Retinal pigment epithelial cell (primary cell): ENCODE measurements at regions not wholly inside any gene's neighbourhood (a gene's known extent, or its start where the extent isn't known, plus 50 kb on each side); places are given as distances from the start of the nearest gene placed in this dataset.

ENCODE experiments used
- DNase-seq: peaks from one replicate; pipeline ENCODE4 v3.0.0-alpha.2; 2010; ENCODE audit warnings: low read depth
- H3K4me3 ChIP-seq: 2 replicates; pipeline ENCODE4 v1.5.1; 2011; ENCODE audit warnings: mild to moderate bottlenecking, low read length, control low read depth, moderate library complexity
- TF ChIP-seq, protein P1 (sequence below): conservative IDR thresholded peaks from 2 replicates; pipeline ENCODE4 v1.5.1; 2011; ENCODE audit warnings: low read depth, low read length, control low read depth, inconsistent platforms

DNA sequence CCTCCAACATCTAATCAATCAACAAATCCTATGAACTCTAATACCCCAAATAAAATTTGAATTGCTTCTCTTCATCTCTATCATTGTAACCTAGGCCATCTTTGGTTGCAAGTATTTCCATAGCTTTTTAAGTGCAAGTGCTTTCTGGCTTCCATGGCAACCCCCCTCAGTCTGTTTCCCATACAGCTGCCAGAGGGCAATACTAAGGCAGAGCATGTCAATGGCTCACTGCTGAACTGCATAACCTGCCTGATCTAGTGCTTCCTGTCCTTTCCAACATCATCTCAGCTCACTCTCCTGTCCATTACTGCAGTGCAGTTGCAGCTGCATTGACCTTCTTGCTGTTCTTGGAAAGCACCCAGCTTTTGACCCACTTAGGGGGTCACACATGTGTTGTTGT, 198.4 kb downstream of the WNT5A start:
- DNase-seq, result no peak
- H3K4me3 ChIP-seq, result no peak overlapping the region
- TF ChIP-seq, protein P1, sequence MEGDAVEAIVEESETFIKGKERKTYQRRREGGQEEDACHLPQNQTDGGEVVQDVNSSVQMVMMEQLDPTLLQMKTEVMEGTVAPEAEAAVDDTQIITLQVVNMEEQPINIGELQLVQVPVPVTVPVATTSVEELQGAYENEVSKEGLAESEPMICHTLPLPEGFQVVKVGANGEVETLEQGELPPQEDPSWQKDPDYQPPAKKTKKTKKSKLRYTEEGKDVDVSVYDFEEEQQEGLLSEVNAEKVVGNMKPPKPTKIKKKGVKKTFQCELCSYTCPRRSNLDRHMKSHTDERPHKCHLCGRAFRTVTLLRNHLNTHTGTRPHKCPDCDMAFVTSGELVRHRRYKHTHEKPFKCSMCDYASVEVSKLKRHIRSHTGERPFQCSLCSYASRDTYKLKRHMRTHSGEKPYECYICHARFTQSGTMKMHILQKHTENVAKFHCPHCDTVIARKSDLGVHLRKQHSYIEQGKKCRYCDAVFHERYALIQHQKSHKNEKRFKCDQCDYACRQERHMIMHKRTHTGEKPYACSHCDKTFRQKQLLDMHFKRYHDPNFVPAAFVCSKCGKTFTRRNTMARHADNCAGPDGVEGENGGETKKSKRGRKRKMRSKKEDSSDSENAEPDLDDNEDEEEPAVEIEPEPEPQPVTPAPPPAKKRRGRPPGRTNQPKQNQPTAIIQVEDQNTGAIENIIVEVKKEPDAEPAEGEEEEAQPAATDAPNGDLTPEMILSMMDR, result no peak

DNA sequence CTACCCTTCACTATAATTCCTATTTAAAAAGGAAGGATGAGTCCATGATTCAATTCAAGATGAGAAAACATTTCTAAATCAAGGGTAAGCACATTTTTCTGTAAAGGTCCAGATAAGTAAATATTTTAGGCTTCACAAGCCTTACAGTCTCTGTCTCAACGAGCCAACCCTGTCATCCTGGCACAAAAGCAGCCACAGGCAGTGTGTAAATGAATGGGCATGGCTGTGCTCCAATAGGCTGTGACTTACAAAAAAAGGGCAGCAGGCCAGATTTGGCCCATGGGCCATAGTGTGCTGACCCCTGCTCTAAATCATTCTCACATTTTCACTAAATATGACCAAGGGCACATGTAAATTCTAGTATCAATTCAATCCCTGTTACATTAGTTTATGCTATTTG, 200.4 kb downstream of the WNT5A start:
- no peak overlapping the region for H3K4me3 ChIP-seq
- no peak for DNase-seq
- TF ChIP-seq, protein P1, result no peak

DNA sequence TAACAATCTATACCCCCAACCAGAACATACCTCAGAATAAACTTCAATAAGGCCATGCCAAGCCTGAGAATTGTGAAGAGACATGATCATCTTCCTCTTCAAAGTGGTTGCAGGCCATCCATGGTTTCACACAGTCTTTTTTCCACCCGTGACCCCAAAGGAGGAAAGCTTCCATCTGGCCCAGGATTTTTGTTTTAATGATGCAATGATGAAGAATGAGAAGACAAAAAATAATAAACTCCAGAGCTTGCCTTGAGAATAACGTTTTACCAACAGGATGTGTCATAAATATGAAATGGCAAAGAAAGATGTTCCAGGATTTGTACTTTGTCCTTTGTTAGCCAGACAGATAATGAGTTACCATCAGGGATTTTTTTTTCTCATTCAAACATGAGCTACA, 201.9 kb downstream of the WNT5A start:
- no peak for DNase-seq
- H3K4me3 ChIP-seq, result no peak overlapping the region
- TF ChIP-seq, protein P1, result no peak

DNA sequence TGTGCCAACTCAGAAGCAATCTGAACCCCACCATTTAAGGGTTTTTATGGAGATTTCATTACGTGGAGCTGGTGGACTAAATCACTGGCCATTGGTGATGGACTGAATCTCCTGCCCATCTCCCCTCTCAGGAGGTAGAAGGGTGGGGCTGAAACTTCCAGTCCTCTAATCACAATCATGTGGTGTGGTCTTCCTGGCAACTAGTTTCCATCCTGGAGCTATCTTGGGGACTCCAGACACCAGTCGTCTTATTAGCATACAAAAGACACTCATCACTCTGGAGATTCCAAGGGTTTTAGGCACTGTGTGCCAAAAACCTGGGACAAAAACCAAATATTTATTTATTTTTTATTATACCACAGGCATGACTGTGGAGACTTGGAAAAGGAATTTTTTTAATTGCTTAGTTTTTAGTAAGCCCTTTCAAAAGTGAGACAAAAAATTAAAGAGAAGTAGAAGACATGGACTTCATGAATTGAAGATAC, 203.6 kb downstream of the WNT5A start:
- TF ChIP-seq, protein P1, result no peak
- DNase-seq, result no peak
- H3K4me3 ChIP-seq, result no peak overlapping the region

DNA sequence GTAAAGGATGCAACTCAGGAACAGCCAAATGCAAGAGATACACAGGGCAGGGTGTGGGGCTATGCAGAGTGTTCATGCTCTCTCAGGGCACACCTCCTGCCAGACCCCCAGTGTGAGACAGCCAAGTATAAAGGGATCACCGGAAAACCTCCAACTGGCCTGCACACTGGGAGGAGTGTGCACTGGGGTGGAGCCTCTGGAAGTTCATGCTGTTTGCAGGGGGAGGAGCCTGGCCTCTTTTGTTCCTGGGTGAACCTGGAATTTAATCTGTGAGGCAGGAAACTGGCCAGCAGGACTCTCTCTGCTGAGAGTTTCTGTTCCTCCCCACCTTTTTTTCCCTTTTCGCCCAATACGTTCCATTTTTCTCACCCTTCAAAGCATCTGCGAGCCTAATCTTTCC, 204.1 kb downstream of the WNT5A start:
- H3K4me3 ChIP-seq, result no peak overlapping the region
- TF ChIP-seq, protein P1, result no peak
- DNase-seq, result no peak

DNA sequence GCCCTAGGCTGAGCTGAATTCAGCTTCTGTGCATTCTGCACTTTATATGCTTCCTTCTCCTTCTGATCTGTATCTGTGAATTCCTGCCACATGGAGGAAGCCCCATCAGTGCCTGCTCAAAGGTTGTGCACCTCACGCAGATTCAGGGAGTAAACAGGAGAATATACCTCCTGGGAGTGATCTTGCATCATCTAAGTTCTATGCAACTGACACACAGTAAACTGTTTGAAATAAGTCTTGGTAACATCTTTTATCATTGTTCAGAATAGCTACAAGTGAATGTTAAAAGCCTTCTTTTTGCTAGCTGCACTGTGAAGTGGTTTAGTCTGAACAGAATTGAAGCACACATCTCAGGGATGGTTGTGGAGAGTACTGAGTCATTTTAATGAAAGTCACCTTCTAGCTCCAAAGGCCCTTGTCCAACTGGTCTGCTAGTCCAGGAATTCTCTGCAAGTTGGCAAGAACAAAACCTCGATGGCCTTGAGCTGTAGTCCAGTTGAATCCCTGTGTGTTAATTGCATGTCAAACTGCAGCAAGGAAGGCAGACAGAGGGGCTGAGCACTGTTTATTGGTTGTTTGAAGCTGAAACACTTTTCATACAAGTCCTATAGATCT, 215.0 kb downstream of the WNT5A start:
- TF ChIP-seq, protein P1, result no peak
- DNase-seq, result no peak

DNA sequence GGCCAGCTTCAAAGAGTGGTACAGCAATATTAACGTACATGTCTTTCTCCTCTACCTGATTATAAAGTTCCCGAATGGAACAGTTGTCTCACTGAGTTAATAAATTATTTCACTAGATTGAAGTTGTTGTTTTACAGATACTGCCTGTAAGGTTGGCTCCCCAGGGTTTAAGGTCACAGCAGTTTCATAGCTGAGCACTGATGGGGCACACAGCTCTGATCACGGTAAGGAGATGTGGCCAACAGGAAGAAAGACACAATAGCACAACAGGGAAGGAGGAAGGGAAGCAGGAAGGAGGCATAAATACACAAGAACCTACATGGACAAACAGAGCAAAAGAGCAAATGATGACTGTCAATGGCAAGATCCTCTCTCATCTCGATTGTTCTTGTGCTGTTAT, 215.6 kb downstream of the WNT5A start:
- TF ChIP-seq, protein P1, result no peak
- no peak overlapping the region for H3K4me3 ChIP-seq
- DNase-seq, result no peak

More for the DNA sequence above, 215.0 kb downstream of the WNT5A start:
- H3K4me3 ChIP-seq, result no peak overlapping the region
